PC-9 (cell line): ENCODE measurements at regions not wholly inside any gene's neighbourhood (a gene's known extent, or its start where the extent isn't known, plus 50 kb on each side); places are given as distances from the start of the nearest gene placed in this dataset.

Experiments used
- BruUV-seq: library from RNA; stranded (reverse); fragments of 400-500 nt; replicated peaks from 2 replicates; lab custom pipeline; 2021; lab: Mats Ljungman, UMichigan
- CTCF ChIA-PET: fragments of 300-600 bp; sonication (Branson Sonifier 250); formaldehyde crosslinking; loops from one replicate; lab custom pipeline; 2022; ENCODE audit warnings: antibody characterized with exemption; lab: Charles Lee
- POLR2A ChIA-PET: fragments of 300-600 bp; sonication (Branson Sonifier 250); formaldehyde crosslinking; loops from one replicate; lab custom pipeline; 2022; ENCODE audit warnings: antibody characterized with exemption; ENCODE audit not compliant: unreplicated experiment; lab: Charles Lee
- DNase-seq, 2 experiments: peaks; one replicate each; pipeline versions ENCODE4 v3.0.0 to v3.0.0-alpha.2; 2015 to 2022; ENCODE audit warnings: mixed read lengths in 1 of 2
- H2AFZ ChIP-seq: fragments of 200-600 bp; sonication (generic); 2 replicates; pipeline ENCODE4 v1.8.1; 2017; ENCODE audit warnings: antibody characterized with exemption
- H3F3A ChIP-seq: fragments of 200-600 bp; sonication (generic); 2 replicates; pipeline ENCODE4 v1.8.1; 2017; ENCODE audit warnings: antibody characterized with exemption, mild to moderate bottlenecking, low read depth; ENCODE audit not compliant: insufficient read depth
- H3K27ac ChIP-seq: fragments of 200-600 bp; sonication (generic); 2 replicates; pipeline ENCODE4 v1.6.1; 2016; ENCODE audit warnings: mixed run types
- H3K27me3 ChIP-seq: fragments of 200-600 bp; sonication (generic); 2 replicates; pipeline ENCODE4 v1.6.1; 2016; ENCODE audit warnings: low read depth, mixed run types; ENCODE audit not compliant: insufficient read depth
- H3K36me3 ChIP-seq: fragments of 200-600 bp; sonication (generic); 2 replicates; pipeline ENCODE4 v1.6.1; 2016; ENCODE audit warnings: low read depth, mixed run types
- H3K4me1 ChIP-seq: fragments of 200-600 bp; sonication (generic); replicated peaks from 2 replicates; pipeline ENCODE4 v1.6.1; 2016; ENCODE audit warnings: mixed run types; ENCODE audit not compliant: insufficient read depth
- H3K4me2 ChIP-seq: fragments of 200-600 bp; sonication (generic); 2 replicates; pipeline ENCODE4 v1.6.1; 2017; ENCODE audit warnings: mixed run types
- H3K4me3 ChIP-seq: fragments of 200-600 bp; sonication (generic); 2 replicates; pipeline ENCODE4 v1.6.1; 2016; ENCODE audit warnings: mixed run types
- H3K79me2 ChIP-seq: fragments of 200-600 bp; sonication (generic); 2 replicates; pipeline ENCODE4 v1.6.1; 2017; ENCODE audit warnings: low read depth, mixed run types
- H3K9me2 ChIP-seq: fragments of 200-600 bp; sonication (generic); 2 replicates; pipeline ENCODE4 v1.8.1; 2017; ENCODE audit warnings: mild to moderate bottlenecking; ENCODE audit not compliant: insufficient read depth
- H3K9me3 ChIP-seq: fragments of 200-600 bp; sonication (generic); 2 replicates; pipeline ENCODE4 v1.8.1; 2016; ENCODE audit warnings: low read depth; ENCODE audit not compliant: insufficient read depth
- H4K20me1 ChIP-seq: fragments of 200-600 bp; sonication (generic); 2 replicates; pipeline ENCODE4 v1.8.1; 2017; ENCODE audit not compliant: insufficient read depth
- EZH2 ChIP-seq: fragments of 200-600 bp; sonication (generic); IDR thresholded peaks from 2 replicates; pipeline ENCODE4 v1.8.0; 2017; ENCODE audit warnings: antibody characterized with exemption, low read depth
- intact Hi-C: fragments of 100-400 bp; cut with micrococcal nuclease; formaldehyde crosslinking; loops from one replicate; pipeline ENCODE4 v1.10.0; 2022; ENCODE audit not compliant: unreplicated experiment
- TF ChIP-seq, protein P1 (sequence below): fragments of 200-600 bp; sonication (generic); conservative IDR thresholded peaks from 2 replicates; pipeline ENCODE4 v1.6.1; 2017; ENCODE audit warnings: mixed run types, antibody characterized with exemption, mild to moderate bottlenecking, moderate library complexity

DNA sequence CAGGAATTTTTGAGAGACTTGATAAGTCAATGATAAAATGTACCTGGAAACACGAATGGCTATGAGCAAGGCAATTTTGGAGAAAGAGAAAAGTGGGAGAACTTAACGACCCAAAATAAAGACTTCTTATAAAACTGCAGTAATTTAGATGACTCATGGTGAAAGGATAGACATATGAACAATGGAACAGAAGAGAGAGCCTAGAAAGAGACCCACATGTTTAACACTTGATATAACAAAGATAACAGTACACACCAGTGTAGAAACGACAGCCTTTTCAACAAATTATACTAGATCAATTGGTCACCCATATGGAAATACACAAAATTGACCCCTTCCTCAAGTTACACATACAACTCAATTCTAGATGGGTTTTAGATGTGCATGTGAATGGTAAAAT is 117.5 kb upstream of the GALNT2 start:
- H3F3A ChIP-seq: no peaks in the 10 kb centered on the region
- H3K79me2 ChIP-seq: no peaks in the 10 kb centered on the region
- no peak overlapping the region for H2AFZ ChIP-seq
- TF ChIP-seq EZH2: no peak
- TF ChIP-seq, protein P1, sequence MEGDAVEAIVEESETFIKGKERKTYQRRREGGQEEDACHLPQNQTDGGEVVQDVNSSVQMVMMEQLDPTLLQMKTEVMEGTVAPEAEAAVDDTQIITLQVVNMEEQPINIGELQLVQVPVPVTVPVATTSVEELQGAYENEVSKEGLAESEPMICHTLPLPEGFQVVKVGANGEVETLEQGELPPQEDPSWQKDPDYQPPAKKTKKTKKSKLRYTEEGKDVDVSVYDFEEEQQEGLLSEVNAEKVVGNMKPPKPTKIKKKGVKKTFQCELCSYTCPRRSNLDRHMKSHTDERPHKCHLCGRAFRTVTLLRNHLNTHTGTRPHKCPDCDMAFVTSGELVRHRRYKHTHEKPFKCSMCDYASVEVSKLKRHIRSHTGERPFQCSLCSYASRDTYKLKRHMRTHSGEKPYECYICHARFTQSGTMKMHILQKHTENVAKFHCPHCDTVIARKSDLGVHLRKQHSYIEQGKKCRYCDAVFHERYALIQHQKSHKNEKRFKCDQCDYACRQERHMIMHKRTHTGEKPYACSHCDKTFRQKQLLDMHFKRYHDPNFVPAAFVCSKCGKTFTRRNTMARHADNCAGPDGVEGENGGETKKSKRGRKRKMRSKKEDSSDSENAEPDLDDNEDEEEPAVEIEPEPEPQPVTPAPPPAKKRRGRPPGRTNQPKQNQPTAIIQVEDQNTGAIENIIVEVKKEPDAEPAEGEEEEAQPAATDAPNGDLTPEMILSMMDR: no peak
- H3K9me2 ChIP-seq: no peaks in the 10 kb centered on the region
- H3K36me3 ChIP-seq: no peaks in the 10 kb centered on the region
- H3K27me3 ChIP-seq: no peaks in the 10 kb centered on the region
- no peaks in the 10 kb centered on the region for H3K4me1 ChIP-seq
- no peak overlapping the region for H3K4me3 ChIP-seq
- H3K27ac ChIP-seq: no peak overlapping the region
- no peak for DNase-seq
- no peaks in the 10 kb centered on the region for H4K20me1 ChIP-seq
- no peaks in the 10 kb centered on the region for H3K9me3 ChIP-seq
- intact Hi-C loops: no loop called here
- CTCF ChIA-PET: no interaction called here
- H3K4me2 ChIP-seq: no peak overlapping the region
- BruUV-seq: no TSS peak
- POLR2A ChIA-PET: no interaction called here

- H3K27me3 ChIP-seq: no peaks in the 10 kb centered on the region
- POLR2A ChIA-PET: no interaction called here
- TF ChIP-seq EZH2: no peak
- TF ChIP-seq, protein P1: no peak
- no peaks in the 10 kb centered on the region for H3F3A ChIP-seq
- H3K4me3 ChIP-seq: no peak overlapping the region
- CTCF ChIA-PET: no interaction called here
- no TSS peak for BruUV-seq
- H3K9me3 ChIP-seq: no peaks in the 10 kb centered on the region
- DNase-seq: no peak
- H3K36me3 ChIP-seq: no peaks in the 10 kb centered on the region
- H3K4me1 ChIP-seq: no peaks in the 10 kb centered on the region
- H3K9me2 ChIP-seq: no peaks in the 10 kb centered on the region
- H3K27ac ChIP-seq: no peak overlapping the region
- no peaks in the 10 kb centered on the region for H4K20me1 ChIP-seq
- no peaks in the 10 kb centered on the region for H3K79me2 ChIP-seq
- H3K4me2 ChIP-seq: no peak overlapping the region
- intact Hi-C loops: no loop called here
- no peak overlapping the region for H2AFZ ChIP-seq
Observed at GRCh38 chr1:229950020-229950419, 117.0 kb upstream of the GALNT2 start.

DNA sequence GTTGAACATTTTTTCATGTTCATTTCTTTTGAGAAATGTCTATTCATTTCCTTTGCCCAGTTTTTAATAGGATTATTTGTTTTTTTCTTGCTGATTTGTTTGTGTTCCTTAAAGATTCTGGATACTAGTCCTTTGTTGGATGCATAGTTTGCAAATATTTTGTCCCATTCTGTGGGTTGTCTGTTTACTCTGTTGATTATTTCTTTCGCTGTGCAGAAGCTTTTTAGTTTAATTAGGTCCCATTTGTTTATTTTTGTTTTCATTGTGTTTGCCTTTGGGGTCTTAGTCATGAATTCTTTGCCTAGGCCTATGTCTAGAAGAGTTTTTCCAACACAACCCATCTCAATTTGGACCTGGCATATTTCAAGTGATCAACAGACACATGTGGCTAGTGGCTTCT is 116.1 kb upstream of the GALNT2 start:
- Histone ChIP-seq H3K27ac (no peak overlapping the region), H3K4me2 (no peak overlapping the region), H3K27me3 (no peaks in the 10 kb centered on the region), H2AFZ (no peak overlapping the region), H4K20me1 (no peaks in the 10 kb centered on the region), H3K4me3 (no peak overlapping the region), H3K36me3 (no peaks in the 10 kb centered on the region), H3F3A (no peaks in the 10 kb centered on the region), H3K4me1 (no peaks in the 10 kb centered on the region), H3K79me2 (no peaks in the 10 kb centered on the region), H3K9me2 (no peaks in the 10 kb centered on the region), H3K9me3 (no peaks in the 10 kb centered on the region)
- CTCF ChIA-PET: no interaction called here
- POLR2A ChIA-PET: no interaction called here
- no TSS peak for BruUV-seq
- no peak for DNase-seq
- no peak for TF ChIP-seq EZH2
- TF ChIP-seq, protein P1: no peak
- intact Hi-C loops: no loop called here
